ENCODE measurements at regions not wholly inside any gene's neighbourhood (a gene's known extent, or its start where the extent isn't known, plus 50 kb on each side); places are given as distances from the start of the nearest gene placed in this dataset.

DNA sequence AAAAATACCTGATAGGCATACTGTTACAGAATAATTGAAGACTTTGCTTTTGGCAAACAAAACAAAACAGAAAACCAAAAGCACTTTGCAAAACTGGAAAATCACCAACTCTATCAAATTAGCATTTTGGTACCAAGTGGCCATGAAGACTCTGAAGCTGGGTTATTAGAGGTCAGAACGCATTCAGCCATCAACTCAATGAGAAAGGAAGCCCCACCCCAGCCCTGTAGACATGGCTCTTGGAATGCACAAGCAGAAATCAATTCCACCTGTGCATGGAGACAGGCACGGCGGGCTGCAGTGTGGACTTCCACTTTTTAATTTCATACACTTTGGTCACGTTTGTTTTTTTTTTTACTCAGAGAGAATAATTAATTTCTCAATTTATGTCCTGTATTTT lies 93.6 kb upstream of the DHX15 start:
- TF ChIP-seq, protein P1, sequence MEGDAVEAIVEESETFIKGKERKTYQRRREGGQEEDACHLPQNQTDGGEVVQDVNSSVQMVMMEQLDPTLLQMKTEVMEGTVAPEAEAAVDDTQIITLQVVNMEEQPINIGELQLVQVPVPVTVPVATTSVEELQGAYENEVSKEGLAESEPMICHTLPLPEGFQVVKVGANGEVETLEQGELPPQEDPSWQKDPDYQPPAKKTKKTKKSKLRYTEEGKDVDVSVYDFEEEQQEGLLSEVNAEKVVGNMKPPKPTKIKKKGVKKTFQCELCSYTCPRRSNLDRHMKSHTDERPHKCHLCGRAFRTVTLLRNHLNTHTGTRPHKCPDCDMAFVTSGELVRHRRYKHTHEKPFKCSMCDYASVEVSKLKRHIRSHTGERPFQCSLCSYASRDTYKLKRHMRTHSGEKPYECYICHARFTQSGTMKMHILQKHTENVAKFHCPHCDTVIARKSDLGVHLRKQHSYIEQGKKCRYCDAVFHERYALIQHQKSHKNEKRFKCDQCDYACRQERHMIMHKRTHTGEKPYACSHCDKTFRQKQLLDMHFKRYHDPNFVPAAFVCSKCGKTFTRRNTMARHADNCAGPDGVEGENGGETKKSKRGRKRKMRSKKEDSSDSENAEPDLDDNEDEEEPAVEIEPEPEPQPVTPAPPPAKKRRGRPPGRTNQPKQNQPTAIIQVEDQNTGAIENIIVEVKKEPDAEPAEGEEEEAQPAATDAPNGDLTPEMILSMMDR (IDR thresholded peaks at IDR 0.05; ENCODE audit: low read depth, low read length), result no peak
- no peak overlapping the region for H3K4me3 ChIP-seq (ENCODE audit: low read depth, low read length)

DNA sequence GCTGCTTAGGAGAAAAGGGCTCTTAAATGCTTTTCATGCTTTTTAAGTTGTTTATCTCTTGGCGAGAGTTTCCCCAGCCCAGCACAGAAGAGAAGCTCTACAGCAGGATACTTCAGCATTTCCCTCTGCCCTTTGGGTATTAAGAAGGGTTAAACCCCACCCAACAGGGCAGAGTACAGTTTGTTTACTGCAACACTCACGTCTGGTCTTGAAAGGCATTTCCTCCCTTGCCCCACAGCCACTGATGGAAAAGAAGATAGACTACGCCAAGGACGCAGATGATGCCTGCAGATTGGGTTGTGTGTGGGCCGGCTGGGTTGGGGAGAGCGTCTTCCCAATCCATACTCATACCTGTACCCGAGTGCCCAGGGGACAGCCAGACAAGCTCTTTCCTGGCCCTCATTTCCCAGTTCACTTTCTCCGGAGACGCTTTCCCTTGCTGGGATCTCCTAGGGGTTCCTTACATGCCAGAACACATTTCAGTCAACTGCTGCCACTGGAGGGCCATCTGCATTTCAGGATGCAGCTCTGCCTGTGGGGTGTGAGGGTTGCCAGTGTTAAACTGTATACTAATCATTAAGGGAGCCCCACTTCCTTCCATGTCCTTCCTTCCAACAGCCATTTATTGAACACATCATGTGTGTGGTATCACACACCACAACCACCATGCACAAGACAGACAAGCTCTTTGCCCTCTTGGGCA lies 96.5 kb upstream of the DHX15 start:
- TF ChIP-seq, protein P1 (IDR thresholded peaks at IDR 0.05; ENCODE audit: low read depth, low read length), result no peak
- H3K4me3 ChIP-seq (ENCODE audit: low read depth, low read length), result no peak overlapping the region

DNA sequence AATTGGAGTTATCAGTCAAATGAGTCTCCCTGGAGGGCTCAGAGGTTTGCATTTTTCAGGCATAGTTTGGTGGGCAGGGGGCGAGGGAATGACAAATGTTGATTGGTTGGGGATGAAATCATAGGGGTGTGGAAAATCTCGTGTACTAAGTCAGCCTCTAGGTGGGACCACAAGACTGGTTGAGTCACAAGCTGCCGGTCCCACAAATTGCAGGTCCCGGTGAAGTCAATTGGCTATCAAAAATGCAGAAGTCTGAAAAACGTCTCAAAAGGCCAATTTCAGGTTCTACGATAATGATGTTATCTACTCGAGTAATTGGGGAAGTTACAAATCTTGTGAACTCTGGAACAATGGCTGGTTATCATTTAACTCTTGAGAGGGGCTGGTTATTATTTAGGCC lies 98.8 kb upstream of the DHX15 start:
- H3K4me3 ChIP-seq (ENCODE audit: low read depth, low read length), result no peak overlapping the region
- TF ChIP-seq, protein P1 (IDR thresholded peaks at IDR 0.05; ENCODE audit: low read depth, low read length), result no peak

DNA sequence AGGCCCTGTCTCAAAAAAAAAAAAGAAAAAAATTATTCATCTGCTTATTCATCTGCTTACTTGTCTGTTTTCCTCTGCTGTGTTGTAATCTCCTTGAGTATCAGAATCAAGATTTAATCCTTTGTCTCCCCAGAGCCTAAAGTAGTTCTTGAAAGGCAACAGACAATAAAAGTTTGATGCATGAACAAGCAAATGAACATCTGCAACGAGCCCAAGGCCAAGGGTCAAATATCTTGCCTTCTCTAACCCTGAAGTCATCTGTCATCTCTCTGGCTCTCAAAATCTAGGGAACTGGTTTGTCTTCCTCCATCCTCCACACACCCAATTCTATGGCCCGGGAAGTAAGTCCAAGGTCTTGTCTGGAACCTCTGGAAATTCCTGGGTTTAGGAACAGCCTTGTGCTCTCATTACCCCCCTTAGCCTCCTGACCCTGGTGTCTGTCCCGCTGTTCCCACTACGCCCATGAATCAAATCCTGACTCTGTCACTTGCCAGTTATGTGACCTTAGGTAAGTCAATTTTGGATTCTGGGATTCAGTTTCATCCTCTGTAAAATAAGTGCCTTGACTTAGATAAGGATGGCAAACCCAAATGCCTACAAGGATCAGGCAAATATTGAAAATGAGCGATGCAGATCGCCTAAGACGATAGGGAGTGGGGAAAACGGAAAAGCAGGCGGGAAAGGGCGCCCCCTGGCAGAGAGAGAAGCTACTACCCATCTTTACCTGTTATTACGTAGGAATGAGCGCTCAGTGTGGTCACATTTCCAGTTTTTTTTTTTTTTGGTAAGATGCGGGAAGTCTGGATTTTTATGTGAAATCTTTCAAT lies 102.7 kb upstream of the DHX15 start:
- TF ChIP-seq, protein P1 (IDR thresholded peaks at IDR 0.05; ENCODE audit: low read depth, low read length), result no peak; the same call in 1 of the 2 replicates
- no peak overlapping the region for H3K4me3 ChIP-seq (ENCODE audit: low read depth, low read length)

DNA sequence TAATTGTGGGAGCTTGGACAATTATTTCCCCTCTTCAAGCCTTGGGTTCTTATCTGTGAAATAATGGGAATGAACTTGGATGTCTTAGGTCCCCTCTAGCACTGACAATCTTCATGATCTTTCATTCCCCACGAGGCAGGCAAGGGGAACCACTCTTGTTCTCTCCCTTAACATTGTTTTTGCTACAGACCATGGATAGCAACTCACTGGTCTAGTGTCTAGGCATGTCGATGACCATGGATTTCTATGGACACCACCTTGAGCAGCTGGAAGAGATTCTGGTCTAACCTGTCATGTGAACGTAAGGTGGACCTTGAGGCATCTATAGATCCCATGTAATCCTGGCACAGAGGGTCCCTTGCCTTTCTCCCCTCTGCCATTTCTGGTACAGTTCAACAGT lies 104.1 kb upstream of the DHX15 start:
- TF ChIP-seq, protein P1 (IDR thresholded peaks at IDR 0.05; ENCODE audit: low read depth, low read length), result no peak
- H3K4me3 ChIP-seq (ENCODE audit: low read depth, low read length), result no peak overlapping the region

DNA sequence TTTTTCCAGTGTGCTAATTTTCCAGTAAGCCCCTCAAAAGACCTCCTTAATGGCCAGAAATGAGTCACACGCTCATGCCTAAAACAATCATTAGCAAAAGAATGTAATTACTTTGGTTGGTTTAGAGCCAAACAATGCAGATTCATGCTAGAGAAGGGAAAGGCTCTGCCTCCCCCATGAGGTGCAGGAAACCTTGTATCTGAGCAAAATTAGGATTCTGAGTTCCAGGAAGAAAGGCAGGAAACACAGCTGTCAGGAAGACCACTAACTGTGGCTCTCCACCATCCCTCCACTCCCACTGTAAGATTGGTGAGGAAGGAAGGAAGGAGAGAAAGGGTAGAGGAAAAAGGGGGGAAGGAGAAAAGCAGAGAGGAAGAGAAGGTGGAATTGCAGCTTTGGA lies 104.9 kb upstream of the DHX15 start:
- no peak overlapping the region for H3K4me3 ChIP-seq (ENCODE audit: low read depth, low read length)

More for the DNA sequence above, 104.9 kb upstream of the DHX15 start:
- TF ChIP-seq, protein P1 (IDR thresholded peaks at IDR 0.05; ENCODE audit: low read depth, low read length), result no peak

All from WI38 (cell line).